ENCODE measurements at regions not wholly inside any gene's neighbourhood (a gene's known extent, or its start where the extent isn't known, plus 50 kb on each side); places are given as distances from the start of the nearest gene placed in this dataset.

DNA sequence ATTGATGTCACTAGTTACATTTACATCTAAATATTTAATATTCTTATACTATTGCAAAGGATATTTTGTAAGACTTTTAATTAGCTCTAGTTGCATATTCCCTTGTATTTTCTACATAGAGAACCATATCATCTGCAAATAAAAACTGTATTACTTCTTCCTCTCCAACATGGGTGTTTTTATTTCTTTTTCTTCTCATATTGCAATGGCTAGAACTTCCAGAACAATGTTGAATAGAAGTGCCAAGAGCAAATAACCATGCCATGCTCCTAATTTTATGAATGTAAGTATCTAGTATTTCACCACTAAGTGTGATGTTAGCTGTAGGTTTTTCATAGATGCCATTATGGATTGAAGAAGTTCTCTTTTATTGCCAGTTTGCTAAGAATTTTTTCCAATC lies 321.8 kb upstream of the NCAM1 start:
- no peaks in the 10 kb centered on the region for H3K36me3 ChIP-seq
- intact Hi-C loops (cut with DNase I; ENCODE audit: low total_unique reads) = no loop called here
- H3K9me3 ChIP-seq = peaks cover 0 to 10% of the 10 kb centered on the region in 2 donors
- no peaks in the 10 kb centered on the region for H3K27me3 ChIP-seq
- H3K4me1 ChIP-seq = no peaks in the 10 kb centered on the region
- DNase-seq (ENCODE audit: low spot score in 2 of 2) = no peak
- H3K4me3 ChIP-seq = no peak overlapping the region
- no peak overlapping the region for H3K27ac ChIP-seq
- TF ChIP-seq POLR2A (IDR thresholded peaks at IDR 0.05) (no peak), POLR2AphosphoS5 (IDR thresholded peaks at IDR 0.05) (no peak)
- TF ChIP-seq, protein P1, sequence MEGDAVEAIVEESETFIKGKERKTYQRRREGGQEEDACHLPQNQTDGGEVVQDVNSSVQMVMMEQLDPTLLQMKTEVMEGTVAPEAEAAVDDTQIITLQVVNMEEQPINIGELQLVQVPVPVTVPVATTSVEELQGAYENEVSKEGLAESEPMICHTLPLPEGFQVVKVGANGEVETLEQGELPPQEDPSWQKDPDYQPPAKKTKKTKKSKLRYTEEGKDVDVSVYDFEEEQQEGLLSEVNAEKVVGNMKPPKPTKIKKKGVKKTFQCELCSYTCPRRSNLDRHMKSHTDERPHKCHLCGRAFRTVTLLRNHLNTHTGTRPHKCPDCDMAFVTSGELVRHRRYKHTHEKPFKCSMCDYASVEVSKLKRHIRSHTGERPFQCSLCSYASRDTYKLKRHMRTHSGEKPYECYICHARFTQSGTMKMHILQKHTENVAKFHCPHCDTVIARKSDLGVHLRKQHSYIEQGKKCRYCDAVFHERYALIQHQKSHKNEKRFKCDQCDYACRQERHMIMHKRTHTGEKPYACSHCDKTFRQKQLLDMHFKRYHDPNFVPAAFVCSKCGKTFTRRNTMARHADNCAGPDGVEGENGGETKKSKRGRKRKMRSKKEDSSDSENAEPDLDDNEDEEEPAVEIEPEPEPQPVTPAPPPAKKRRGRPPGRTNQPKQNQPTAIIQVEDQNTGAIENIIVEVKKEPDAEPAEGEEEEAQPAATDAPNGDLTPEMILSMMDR (IDR thresholded peaks at IDR 0.05) = no peak

DNA sequence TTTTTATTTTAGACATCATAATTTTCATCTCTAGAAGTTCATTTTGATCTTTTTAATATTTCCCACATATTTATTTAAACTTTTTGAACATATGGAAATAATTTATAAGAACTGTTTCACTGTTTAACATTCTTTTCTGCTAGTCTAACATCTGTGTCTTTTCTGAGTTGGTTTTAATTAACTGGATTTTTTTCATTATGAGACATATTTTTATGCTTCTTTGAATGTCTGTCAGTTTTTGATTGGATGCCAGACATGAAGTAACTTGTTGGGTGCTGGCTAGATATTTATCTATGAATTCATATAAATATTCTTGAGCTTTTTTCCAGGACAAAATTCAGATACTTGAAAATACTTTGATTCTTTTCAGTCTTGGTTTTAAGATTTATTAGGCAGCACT lies 317.8 kb upstream of the NCAM1 start:
- intact Hi-C loops (cut with DNase I; ENCODE audit: low total_unique reads) = no loop called here
- DNase-seq (ENCODE audit: low spot score in 2 of 2) = no peak
- TF ChIP-seq POLR2AphosphoS5 (IDR thresholded peaks at IDR 0.05) = no peak
- TF ChIP-seq POLR2A (IDR thresholded peaks at IDR 0.05) = no peak
- TF ChIP-seq, protein P1 (IDR thresholded peaks at IDR 0.05) = no peak

DNA sequence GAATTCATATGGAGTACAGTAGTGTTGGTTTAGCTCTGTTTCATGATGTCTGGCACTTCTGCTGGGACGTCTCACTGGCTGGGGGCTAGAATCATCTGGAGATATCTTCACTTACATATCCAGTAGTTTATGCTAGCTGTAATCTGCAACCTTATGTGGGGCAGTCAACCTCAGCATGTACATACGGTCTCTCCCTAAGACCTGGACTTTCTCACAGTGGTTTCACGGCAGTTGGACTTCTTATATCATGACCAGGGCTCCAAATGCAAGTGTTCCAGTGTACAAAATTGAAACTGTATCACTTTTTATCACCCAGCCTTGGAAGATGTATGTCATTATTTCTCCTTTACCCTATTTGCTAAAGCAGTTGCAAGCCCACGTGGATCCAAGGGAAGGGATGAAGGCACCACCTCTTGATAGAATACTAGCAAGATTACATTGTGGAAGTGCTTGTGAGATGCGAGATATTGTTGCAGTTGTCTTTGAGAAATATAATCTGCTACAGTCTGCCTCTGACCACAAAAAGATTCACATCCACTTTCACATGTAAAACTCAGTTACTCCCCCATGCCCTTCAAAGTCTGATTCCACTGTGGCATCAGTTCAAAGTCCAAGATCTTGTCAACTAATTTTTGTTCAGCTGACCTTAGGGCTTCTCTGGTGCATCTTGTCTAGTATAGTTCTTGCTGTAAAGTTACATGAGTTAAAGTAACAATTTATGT lies 316.6 kb upstream of the NCAM1 start:
- Histone ChIP-seq H3K4me1 (no peaks in the 10 kb centered on the region), H3K4me3 (no peak overlapping the region), H3K27ac (no peak overlapping the region), H3K27me3 (no peaks in the 10 kb centered on the region), H3K9me3 (peaks cover 0 to 3% of the 10 kb centered on the region in 2 donors), H3K36me3 (no peaks in the 10 kb centered on the region)
- TF ChIP-seq, protein P1 (IDR thresholded peaks at IDR 0.05) = no peak
- TF ChIP-seq POLR2A (IDR thresholded peaks at IDR 0.05) (no peak), POLR2AphosphoS5 (IDR thresholded peaks at IDR 0.05) (no peak)
- intact Hi-C loops (cut with DNase I; ENCODE audit: low total_unique reads) = no loop called here
- no peak for DNase-seq (ENCODE audit: low spot score in 2 of 2)

More for the DNA sequence above, 317.8 kb upstream of the NCAM1 start:
- H3K4me3 ChIP-seq = no peak overlapping the region
- H3K4me1 ChIP-seq = no peaks in the 10 kb centered on the region
- no peak overlapping the region for H3K27ac ChIP-seq
- H3K27me3 ChIP-seq = no peaks in the 10 kb centered on the region
- H3K9me3 ChIP-seq = peaks cover 0 to 10% of the 10 kb centered on the region in 2 donors
- no peaks in the 10 kb centered on the region for H3K36me3 ChIP-seq

DNA sequence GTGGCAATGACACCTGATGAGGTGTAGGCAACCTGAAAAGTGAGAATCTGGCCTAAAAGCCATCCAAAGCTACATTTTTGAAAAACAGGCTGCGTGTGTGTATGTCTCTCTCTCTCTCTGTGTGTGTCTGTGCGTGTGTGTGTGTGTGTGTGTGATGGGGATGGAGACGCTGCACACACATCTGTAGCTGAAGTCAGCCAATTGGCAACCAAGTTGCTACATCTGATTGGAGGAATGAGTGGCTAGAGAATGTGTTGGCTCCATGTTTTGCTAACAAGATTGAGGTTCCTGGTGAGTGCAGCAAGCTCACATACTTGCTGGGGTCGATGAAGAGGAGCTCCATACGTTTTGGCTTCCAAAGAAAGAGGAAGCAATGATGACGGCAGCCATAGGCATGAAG lies 311.4 kb upstream of the NCAM1 start:
- Histone ChIP-seq H3K36me3 (no peaks in the 10 kb centered on the region), H3K4me3 (no peak overlapping the region), H3K27ac (no peak overlapping the region), H3K9me3 (no peaks in the 10 kb centered on the region), H3K4me1 (no peaks in the 10 kb centered on the region), H3K27me3 (no peaks in the 10 kb centered on the region)
- DNase-seq (ENCODE audit: low spot score in 2 of 2) = no peak
- intact Hi-C loops (cut with DNase I; ENCODE audit: low total_unique reads) = no loop called here
- TF ChIP-seq POLR2A (IDR thresholded peaks at IDR 0.05) (no peak), POLR2AphosphoS5 (IDR thresholded peaks at IDR 0.05) (no peak)
- TF ChIP-seq, protein P1 (IDR thresholded peaks at IDR 0.05) = no peak

DNA sequence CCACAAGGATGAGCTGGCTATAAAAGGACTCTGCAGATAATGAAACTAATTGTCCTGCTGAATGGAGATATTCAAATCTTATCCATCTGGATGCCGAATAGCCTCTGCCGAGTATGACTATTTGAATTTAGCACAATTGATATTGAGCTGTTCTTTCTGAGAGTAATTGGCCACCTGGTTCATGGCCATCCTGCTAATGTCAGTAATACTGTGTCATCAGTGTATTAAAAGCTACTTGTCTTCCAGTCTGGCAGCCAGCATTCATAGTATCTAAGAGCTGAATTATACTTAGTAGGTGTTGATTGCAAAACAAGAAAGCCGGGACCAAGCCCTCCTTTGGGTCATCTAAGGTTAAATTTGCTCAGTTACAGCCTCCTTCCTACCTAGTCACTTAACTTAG lies 310.7 kb upstream of the NCAM1 start:
- Histone ChIP-seq H3K27ac (no peak overlapping the region), H3K27me3 (no peaks in the 10 kb centered on the region), H3K36me3 (no peaks in the 10 kb centered on the region), H3K9me3 (no peaks in the 10 kb centered on the region), H3K4me3 (no peak overlapping the region), H3K4me1 (no peaks in the 10 kb centered on the region)
- no peak for DNase-seq (ENCODE audit: low spot score in 2 of 2)
- intact Hi-C loops (cut with DNase I; ENCODE audit: low total_unique reads) = no loop called here
- TF ChIP-seq, protein P1 (IDR thresholded peaks at IDR 0.05) = no peak
- TF ChIP-seq POLR2A (IDR thresholded peaks at IDR 0.05) (no peak), POLR2AphosphoS5 (IDR thresholded peaks at IDR 0.05) (no peak)

Measured in breast epithelium (tissue), 4 donors.